HG02588 (cell line): ENCODE measurements at regions not wholly inside any gene's neighbourhood (a gene's known extent, or its start where the extent isn't known, plus 50 kb on each side); places are given as distances from the start of the nearest gene placed in this dataset.
"Not testable (repeated sequence)": the region's sequence is repeated elsewhere in the genome, so short reads cannot be mapped to it uniquely, and the experiment has no call there.

ENCODE experiments used
- ATAC-seq: cut with Tn5 transposase; IDR thresholded peaks from one replicate; pipeline ENCODE4 v1.9.1; 2021; ENCODE audit warnings: mild to moderate bottlenecking, moderate library complexity; ENCODE audit not compliant: unreplicated experiment

DNA sequence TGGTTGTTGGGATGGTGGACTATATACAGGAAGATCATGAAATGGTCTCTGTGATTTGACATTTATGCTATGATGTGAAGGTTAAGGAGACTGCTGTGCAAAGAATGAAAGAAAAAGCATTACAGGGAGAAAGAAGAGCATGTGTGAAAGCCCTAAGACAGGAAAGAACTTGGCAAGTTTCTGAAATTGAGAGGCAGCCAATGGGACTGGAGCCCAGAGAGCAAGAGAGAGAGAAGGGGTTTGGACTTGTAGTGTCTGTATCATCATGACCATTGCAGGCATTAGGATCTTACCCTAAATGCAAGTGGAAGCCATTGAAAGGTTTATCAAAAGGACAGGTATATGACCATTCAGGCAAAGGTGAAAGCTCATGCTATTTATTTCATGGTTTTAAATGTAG lies 147.1 kb downstream of the NAA11 start:
- ATAC-seq: no peak

DNA sequence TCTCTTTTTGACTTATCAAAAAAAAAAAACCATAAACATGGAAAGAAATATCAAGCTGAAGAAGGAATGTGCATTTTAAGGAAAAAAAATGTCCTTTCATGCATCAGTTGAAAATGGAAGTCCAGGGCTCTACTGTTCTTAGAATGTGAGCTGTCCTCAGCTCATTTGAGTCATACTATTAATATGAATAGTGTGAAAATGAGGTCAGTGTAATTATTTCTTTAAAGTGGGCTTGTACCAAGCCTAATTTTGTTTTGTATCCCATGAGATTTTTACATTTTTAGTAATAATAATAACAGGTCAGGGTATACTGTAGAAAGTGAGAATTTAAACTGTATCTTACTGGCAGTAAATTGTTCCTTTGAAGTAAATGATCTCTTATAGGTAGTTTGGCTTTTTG lies 148.5 kb downstream of the NAA11 start:
- ATAC-seq: no peak

DNA sequence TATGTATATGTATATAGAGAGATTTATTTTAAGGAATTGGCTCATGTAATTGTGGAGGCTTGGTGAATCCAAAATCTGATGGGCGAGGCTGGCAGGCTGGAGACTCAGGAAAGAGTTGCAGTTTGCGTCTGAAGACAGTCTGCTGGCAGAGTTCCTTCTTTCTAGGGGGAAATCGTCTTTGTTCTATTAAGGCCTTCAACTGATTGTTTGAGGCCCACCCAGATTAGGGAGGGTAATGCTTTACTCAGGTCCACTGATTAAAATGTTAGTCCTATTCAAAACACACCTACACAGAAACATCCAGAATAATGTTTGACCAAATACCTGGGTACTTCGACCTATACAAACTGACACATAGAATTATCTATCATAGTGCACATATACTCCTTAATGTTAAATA lies 149.5 kb downstream of the NAA11 start:
- ATAC-seq: no peak

DNA sequence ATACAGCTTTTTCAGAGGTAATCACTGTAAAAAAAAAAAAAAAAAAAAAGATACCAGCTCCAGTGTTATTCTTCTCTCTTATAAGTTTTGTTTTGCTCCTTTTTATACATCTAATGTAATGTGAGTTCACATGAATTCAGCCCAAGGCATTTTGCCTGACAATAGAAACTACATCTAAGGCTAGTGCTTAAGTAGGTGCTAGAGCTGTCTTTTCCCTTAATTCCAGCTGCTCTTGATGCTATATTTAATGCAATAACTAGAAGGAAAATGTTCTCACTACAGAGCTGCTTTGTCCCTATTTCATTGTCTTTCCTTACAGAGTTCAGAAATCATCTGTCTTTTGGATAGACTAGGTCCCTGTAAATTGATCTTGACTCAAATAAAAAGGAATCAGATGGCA lies 150.1 kb downstream of the NAA11 start:
- ATAC-seq: no peak

DNA sequence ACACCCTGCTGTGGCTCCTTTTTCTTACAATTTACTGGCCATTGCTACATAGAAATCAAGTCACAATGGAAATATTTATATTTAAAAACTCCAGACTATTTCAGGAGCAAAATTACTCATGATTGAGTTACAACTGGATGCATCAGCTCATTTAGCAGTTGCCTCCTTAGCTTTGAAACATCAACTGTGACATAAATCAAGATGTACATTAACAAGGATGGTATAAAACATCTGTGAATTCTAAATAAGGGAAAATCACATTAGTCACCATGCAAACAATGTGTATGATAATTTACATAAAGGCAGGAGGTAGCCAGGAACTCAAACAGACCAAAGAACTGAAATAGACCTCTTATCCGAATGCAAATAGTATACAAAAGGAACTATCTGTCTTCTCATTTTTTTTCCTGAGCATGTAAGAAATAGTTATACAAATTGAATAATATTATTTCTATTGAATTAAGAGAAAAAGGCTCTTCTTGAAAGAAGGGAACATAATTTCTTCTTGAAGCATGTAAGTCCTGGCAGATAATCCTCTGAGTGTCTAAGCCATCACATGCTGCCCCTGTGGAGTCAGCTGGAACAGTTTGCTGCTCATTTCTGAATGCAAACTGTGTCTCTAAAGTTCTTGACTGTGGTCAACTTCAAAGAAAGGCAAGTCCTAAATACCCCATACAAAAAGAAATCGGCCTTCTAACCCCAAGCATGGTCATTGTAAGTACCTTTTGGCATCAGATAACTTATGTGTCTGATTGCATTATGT lies 151.2 kb downstream of the NAA11 start:
- ATAC-seq: no peak

DNA sequence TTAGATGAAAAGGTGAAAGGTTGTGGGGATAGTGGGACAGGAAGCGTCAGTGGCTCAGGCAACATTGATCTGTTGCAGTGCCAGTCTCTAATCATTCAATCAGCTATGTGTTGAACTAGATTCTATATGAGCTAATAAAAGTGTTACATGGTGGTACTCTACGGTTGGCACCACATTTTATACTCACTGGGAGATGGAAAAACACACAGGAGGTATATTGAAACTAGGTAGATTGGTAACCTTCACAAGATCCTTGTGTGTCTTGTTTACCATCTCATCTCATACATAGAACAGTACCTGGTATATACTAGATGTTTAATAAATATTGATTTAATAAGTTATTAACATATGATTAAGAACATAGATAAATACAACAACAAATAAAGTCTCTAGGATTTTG lies 152.7 kb downstream of the NAA11 start:
- no peak for ATAC-seq

DNA sequence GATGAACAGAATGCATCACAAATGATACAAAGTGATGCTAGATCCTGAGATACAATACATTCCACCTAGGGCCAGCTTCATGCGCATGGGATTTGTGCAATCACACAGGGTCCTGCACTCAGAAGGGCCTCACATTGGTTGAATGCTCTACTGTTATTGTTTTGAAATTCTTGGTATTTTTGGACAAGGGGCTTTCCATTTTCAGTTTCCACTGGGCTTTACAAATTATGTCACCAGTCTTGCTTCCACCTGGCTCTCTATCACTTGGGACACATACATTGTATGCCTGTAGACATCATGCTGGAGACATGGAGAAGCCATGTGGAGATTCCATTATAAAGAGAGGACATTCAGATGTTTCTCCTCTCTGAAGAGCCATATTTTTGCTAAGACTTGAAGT lies 155.8 kb downstream of the NAA11 start:
- ATAC-seq: no peak

DNA sequence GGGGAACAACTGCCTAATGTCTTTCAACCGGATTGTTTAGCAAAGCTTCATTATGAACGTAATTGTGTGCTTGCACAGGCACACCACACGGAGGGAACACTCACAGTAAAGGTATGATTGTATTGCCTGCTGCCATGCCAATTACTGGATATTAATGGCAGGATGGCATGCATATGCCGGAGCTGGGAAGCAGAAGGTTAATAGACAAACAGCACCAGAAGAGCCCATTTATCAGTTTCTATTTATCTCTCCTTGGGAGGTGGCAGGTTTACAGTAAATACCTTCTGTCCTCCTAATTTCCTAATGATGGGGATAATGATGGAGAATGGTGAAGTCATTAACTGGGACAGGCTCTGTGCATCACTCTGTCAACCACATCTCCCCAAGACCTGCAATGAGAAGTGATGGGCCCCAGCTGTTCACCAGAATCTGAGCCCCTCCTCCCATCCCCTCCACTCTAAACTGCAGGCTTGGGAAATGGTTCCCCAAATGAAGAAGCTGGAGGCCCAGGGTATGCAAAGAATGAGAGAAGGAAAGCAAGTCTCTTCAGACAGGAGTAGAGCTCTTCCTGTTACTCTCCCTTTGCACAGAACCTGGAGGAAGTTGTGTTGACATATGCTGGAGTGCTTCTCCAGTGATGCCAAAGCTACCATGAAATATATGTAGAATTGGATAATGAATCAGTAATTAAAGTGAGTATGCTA lies 160.8 kb downstream of the NAA11 start:
- no peak for ATAC-seq

DNA sequence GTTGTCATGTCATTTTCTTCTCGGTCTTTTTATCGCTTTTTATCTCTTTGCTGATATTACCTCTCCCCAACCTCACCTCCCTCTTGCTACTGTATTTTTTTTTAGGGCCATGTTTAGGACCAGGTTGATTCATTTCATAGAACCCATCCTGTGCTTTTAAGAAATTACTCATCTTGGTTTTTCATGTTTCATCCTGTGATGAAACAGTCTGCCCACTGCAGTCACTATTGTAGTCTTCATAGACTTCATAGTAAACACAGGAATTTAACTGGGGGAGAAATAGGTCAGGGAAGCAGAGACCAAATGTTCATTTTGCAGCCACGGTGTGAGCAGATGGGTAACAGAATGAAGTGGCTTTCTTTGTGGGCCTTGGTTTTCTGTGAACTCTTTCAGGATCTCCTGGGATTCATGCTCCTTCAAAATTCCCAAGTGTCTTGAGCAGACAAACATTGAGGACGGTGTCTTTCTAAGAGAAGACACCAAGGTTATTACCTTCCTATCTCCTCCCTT lies 161.8 kb downstream of the NAA11 start:
- ATAC-seq: no peak

DNA sequence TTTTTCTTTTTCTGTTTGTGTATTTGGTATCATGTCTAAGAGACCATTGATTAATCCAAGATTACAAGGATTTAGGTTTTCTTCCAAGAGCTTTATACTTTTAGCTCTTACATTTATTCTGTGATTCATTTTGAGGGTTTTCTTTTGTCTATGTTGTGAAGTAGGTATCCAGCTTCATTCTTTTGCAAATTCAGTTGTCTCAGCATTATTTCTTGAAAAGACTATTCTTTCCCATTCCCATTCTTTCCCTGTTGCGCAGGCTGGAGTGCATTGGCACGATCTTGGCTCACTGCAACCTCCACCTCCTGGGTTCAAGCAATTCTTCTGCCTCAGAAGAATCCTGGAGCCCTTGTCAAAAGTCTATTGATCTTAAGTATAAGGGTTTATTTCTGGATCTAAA lies 164.9 kb downstream of the NAA11 start:
- ATAC-seq: no peak

DNA sequence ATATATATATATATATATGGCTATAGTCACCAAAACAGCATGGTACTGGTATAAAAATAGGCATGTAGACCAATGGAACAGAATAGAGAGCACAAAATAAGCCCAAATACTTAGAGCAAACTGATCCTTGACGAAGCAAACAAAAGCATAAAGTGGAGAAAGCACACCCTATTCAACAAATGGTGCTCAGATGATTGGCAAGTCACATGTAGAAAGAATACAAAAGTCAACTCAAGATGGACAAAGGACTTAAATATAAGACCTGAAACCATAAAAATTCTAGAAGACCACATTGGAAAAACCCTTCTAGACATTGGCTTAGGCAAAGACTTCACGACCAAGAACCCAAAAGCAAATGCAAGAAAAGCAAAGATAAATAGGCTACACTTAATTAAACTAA lies 167.2 kb downstream of the NAA11 start:
- ATAC-seq: not testable (repeated sequence)

DNA sequence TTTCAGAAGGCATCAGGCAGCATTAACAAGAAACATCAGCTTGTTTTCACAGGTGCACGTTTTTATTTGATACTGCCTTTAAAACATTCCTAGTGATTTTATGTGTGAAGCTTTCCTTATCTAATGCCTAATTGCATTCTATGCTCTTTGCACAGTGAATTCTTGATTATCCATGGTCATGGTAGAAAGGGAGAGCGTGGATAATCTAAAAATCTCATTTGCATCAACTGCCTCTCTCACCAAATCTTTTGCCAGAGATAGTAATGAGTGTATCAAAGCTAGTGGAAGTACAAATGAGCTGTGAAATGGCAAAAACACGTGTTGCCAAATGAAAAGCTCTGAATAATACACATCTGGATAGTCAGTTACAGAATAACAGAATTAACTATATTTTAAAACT lies 170.5 kb downstream of the NAA11 start:
- no peak for ATAC-seq

DNA sequence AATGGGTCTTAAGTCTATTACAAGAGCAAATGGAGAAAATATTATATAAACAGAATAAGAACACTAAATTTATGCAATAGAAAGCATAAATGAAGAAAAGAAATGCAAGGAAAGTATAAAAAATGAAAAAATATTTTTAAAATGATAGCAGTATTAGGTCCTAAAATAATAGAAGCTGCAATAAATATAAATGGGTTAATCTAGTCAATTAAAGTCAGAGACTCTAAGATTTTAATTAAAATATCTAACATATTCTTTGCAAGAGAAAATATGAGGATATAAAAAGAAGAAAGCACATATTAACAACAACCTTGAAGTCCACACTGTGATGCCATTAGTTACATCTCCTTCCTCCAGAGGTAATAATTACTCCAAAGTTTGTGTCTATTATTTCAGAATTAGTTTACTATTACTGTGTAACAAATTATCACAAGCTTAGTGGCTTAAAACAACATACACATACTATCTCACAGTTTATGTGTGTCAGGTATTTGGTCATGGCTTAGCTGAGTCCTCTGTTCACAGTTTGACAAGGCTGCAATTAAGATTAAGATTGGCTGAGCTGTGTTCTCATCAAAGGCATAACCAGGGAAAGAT lies 174.9 kb downstream of the NAA11 start:
- no peak for ATAC-seq

DNA sequence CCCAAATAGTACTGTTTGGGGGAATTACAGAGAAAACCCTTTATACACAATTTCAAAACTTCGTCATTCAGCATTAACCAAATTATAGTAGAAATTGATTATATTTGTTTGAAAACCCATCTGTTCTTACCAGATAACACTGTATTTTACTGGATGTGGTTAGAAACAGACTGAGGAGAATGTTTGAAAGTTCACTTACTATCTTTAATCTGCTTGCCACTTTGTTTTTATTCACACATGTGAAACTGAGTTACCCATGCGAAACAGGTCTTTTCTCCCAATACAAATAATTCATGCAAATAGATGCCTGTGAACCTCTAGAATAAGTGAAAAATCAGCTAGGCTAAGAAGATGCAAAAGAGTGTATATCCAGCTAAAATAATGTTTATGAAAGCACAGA lies 177.5 kb downstream of the NAA11 start:
- ATAC-seq: no peak

DNA sequence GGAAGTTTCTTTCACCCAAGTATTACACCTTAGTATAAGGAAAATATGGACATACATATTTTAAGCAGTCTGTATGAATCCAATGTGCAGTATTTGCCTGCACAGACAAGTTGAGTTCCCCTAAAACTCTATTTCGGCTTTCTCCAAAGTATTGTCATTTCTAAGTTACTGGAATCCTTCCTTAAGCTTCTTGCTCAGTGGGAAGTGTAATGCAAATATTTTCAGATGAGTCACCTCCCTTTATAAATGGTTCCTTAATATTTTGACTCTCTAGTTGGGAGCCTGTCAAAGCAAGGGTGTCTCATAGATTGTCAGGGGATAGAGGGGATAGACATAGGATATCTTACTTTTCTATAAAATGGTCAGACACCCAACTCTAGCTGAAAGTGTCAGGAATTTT lies 178.6 kb downstream of the NAA11 start:
- no peak for ATAC-seq

DNA sequence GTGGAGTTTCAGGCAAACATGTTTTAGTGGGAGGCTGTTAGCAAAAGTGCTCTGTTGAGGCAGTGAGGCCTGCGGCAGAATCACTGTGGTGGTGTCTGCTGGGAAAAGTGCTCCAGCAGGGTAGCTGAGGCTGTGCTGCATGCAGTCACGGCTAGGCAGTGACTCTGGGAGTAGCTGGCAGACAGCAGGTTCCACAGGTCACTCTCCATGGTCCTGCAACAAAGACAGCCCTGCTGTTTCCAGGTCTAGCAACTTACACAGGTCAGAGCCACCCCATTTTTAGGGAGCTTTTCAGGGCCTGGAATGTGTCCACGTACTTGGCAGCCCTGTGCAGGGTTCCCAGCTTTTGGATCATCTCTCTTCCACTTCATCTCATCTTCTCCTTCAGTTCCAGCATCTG lies 184.3 kb downstream of the NAA11 start:
- no peak for ATAC-seq

DNA sequence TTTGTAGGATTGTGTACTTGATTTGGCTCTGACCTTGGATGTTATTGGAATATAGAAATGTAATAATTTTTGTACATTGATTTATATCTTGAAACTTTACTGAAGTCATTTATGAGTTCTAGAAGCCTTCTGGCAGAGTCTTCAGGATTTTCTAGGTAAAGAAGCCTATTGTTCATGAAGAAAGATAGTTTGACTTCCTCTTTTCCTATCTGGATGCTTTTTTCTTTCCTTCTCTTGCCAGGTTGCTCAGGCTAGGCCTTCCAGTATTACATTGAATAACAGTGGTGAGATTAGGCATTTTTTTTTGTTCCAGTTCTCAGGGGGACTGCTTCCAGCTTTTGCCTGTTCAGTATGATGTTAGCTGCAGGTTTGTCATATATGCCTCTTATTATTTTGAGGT lies 191.1 kb downstream of the NAA11 start:
- no peak for ATAC-seq

DNA sequence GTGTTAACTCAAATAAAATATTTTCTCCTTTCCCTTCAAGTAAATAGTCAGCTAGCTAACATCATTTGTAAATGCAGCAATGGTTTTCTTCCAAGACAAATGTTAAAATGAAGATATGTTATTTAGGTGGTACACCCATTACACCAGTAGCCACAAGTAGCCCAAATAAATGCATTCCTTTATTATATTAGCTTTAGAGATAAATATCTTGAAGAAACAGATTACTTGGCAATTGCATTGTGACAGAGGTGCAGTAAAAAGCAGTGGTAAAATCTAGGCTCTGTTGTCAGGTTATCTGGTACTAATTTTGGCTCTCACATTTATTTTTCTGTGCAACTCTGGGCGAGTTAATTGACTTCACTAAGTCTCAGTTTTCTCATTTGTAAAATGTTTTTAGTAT lies 193.0 kb downstream of the NAA11 start:
- ATAC-seq: no peak

DNA sequence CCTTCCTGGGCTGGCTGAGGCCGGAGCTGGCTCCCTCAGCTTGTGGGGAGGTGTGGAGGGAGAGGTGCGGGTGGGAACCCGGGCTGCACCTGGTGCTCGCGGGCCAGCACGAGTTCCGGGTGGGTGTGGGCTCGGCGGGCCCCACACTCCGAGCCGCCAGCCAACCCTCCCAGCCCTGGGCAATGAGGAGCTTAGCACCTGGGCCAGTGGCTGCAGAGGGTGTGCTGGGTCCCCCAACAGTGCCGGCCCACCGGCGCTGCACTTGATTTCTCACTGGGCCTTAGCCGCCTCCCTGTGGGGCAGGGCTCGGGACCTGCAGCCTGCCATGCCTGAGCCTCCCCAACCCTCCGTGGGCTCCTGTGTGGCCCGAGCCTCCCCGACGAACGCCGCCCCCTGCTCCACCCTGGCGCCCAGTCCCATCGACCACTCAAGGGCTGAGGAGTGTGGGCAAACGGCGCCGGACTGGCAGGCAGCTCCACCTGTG lies 182.7 kb upstream of the PAQR3 start:
- no peak for ATAC-seq

DNA sequence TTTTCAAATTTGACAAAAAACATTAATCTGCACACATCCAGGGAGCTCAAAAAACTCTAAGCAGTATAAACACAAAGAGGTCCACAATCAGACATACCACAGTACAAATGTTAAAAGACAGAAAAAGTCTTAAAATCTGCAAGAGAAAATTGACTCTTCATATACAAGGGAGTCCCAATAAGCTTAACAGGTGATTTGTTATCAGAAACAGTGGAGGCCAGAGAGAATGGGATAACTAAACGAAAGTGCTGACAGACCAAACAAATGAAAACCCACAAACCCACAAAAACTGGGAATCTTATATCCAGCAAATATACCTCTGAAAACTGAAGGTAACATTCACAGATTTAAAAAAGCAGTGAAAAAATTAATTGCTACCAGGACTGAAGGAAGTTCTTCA lies 182.0 kb upstream of the PAQR3 start:
- no peak for ATAC-seq

DNA sequence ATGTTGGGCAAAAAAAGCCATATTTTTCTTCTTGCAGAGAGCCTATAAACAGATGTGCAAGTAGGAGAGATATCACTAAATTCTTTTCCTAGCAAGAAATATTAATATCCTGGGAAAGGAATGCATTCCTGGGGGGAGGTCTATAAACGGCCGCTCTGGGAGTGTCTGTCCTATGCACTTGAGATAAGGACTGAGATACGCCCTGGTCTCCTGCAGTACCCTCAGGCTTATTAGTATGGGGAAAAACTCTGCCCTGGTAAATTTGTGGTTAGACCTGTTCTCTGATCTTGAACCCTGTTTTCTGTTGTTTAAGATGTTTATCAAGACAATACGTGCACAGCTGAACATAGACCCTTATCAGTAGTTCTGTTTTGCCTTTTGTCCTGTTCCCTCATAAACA lies 177.8 kb upstream of the PAQR3 start:
- ATAC-seq: not testable (repeated sequence)

DNA sequence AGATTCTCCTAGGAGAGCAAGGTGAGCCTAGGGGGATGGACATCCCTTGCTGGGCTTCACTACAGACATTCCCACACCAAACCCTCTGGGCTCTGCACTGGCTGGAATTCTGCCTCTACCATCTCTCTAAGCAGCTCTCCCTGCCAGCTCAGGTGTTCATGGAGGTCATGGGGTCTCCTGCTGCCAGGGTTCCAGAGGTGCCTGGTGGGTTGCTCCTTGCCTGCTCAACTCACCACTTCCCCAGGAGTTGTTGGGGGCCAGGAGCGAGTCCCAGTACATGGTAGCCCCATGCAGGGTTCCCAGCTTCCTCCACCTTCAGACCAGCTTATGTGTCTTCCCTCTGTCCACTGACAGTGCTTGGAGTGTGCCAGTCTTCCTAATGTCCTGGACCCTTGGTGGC lies 167.8 kb upstream of the PAQR3 start:
- no peak for ATAC-seq
